Aorta (tissue), 5 donors: ENCODE measurements at regions not wholly inside any gene's neighbourhood (a gene's known extent, or its start where the extent isn't known, plus 50 kb on each side); places are given as distances from the start of the nearest gene placed in this dataset.

Source experiments
- ATAC-seq: fragments of 200-7000 bp; cut with Tn5 transposase; one replicate; pipeline ENCODE4 v1.9.1; 2022; ENCODE audit warnings: moderate library complexity; ENCODE audit not compliant: low FRiP score
- DNase-seq, 2 donors: peaks; one replicate each; pipeline ENCODE4 v3.0.0-alpha.2; 2020
- H3K27ac ChIP-seq, 2 donors: one replicate each; pipeline ENCODE4 v1.5.1; 2013; ENCODE audit warnings: low read length in 2 of 2, mild to moderate bottlenecking in 2 of 2, moderate library complexity in 2 of 2, control low read depth in 1 of 2, inconsistent platforms in 1 of 2, low read depth in 1 of 2
- H3K27me3 ChIP-seq, 2 donors: one replicate each; pipeline ENCODE4 v1.6.1; 2013; ENCODE audit warnings: control low read depth in 1 of 2, low read length in 1 of 2, mild to moderate bottlenecking in 1 of 2, moderate library complexity in 1 of 2; ENCODE audit not compliant: insufficient read depth in 2 of 2, control insufficient read depth in 1 of 2
- H3K36me3 ChIP-seq, 2 donors: one replicate each; pipeline ENCODE4 v1.6.1; 2013; ENCODE audit warnings: control low read depth in 1 of 2, low read length in 1 of 2, mild to moderate bottlenecking in 1 of 2; ENCODE audit not compliant: insufficient read depth in 2 of 2, control insufficient read depth in 1 of 2
- H3K4me1 ChIP-seq, 2 donors: one replicate each; pipeline ENCODE4 v1.6.1; 2013; ENCODE audit warnings: low read length in 2 of 2, control low read depth in 1 of 2, mild to moderate bottlenecking in 1 of 2, moderate library complexity in 1 of 2; ENCODE audit not compliant: insufficient read depth in 2 of 2, control insufficient read depth in 1 of 2
- H3K4me3 ChIP-seq, 2 donors: one replicate each; pipeline ENCODE4 v1.5.1; 2013; ENCODE audit warnings: low read length in 2 of 2, control low read depth in 1 of 2, mild to moderate bottlenecking in 1 of 2
- H3K9me3 ChIP-seq: one replicate; pipeline ENCODE4 v1.6.1; 2013; ENCODE audit warnings: mild to moderate bottlenecking, low read length; ENCODE audit not compliant: control insufficient read depth
- WGBS, 2 donors: extraction: QIAGEN DNeasy Blood & Tissue Kit; methylation state at CpG; one replicate each; pipeline ENCODE4 v1.1.7; 2013; 5-methylcytosine and 5-hydroxymethylcytosine counted together
- intact Hi-C, 2 donors: fragments of 100-400 bp; cut with DNase I; formaldehyde crosslinking; loops; one replicate each; pipeline versions ENCODE4 v1.14.2 to v1.15.0; 2022
- donor health status: healthy with polysubstance abuse.
- donor health status: Bipolar disorder and iron deficiency.
- donor health status: DM: no; HTN: no; CAD: no.
- donor health status: DM: no; HTN: no; CAD: no.
- donor health status: DM: yes; HTN: yes; CAD: no.

DNA sequence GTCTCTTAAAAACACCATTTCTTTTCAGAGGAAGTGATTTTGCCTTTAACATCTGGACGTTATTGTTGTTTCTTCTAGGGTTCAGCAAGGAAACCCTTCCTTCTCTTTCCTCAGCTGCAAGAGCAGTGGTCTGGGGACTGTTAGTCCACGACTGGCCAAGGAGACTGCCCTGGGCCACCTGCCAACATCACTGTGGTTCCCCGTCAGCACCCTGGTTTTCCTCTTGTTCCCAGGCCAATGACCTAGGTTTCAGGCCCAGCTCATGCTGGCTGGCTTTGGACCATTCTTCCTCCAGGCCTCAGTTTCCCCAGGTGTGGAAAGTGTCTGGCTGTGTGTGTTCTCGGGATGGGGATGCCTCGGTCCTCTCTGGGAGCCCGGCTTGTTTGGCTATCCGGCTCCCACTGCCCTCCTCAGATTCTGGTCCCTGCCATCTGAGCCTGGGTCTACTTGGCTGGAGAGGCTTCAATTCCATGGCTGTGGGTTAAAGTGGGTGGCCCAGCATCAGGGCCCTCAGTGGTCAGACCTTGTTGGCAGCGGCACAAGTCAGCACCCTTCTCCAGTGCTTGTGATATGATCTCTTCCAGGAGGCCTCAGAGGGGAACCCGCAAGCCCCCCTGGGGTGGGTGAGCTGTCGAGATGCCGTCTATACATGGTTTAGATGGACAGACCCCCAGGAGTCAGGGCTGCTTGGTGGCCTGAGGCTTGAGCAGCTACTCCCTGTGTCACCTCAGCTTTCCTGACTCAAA, 234.3 kb upstream of the HS6ST1 start:
- H3K4me3 ChIP-seq = no peak overlapping the region
- H3K36me3 ChIP-seq = no peaks in the 10 kb centered on the region
- 74% methylated on average over 11 of the region's 11 CpGs for WGBS, 2 donors
- H3K27me3 ChIP-seq = no peaks in the 10 kb centered on the region
- H3K27ac ChIP-seq = no peak overlapping the region
- H3K9me3 ChIP-seq = no peaks in the 10 kb centered on the region
- no peak for DNase-seq
- H3K4me1 ChIP-seq = no peaks in the 10 kb centered on the region
- ATAC-seq = no peak
- intact Hi-C loops = no loop called here

DNA sequence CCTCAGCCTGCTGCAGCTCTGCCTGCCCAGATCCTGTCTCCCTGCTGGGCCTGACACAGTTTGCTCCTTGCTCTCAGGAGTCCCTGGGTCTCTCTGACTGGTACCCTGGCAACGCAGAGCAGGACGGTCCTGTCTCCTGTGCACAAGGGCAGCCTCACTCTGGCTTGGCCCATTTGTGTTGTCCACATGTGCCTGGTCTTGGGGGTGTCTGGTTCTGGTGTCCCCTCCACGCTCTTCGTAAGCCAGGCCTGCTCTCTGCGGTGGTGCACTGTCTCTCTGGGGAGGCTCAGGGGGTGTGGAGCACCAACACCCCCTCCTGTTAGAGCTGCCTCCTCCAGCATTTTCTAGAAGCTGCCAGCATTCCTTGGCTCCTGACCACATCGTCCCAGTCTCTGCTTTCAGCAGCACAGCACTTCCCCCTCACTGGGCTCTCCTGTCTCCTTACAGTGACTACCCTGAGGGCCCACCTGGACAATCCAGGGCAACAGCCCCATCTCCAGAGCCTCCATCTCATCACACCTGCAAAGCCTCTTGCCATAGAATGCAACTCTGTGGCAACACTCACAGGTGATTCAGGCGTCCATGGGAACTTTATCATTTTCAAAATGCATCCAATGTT, 235.6 kb upstream of the HS6ST1 start:
- no peaks in the 10 kb centered on the region for H3K27me3 ChIP-seq
- ATAC-seq (no peak), DNase-seq (no peak)
- no peaks in the 10 kb centered on the region for H3K9me3 ChIP-seq
- WGBS, 2 donors = 90 to 96% methylated on average over 7 of the region's 7 CpGs
- no peak overlapping the region for H3K27ac ChIP-seq
- no peak overlapping the region for H3K4me3 ChIP-seq
- H3K36me3 ChIP-seq = no peaks in the 10 kb centered on the region
- intact Hi-C loops = no loop called here
- H3K4me1 ChIP-seq = no peaks in the 10 kb centered on the region

GRCh38 chr2:128555433-128555832, 236.8 kb upstream of the HS6ST1 start:
- H3K4me3 ChIP-seq = no peak overlapping the region
- no peaks in the 10 kb centered on the region for H3K4me1 ChIP-seq
- no peak overlapping the region for H3K27ac ChIP-seq
- ATAC-seq (no peak), DNase-seq (no peak)
- WGBS, 2 donors = 96 to 100% methylated on average over 1 of the region's 1 CpG
- no peaks in the 10 kb centered on the region for H3K36me3 ChIP-seq
- no peaks in the 10 kb centered on the region for H3K9me3 ChIP-seq
- intact Hi-C loops = no loop called here
- H3K27me3 ChIP-seq = no peaks in the 10 kb centered on the region

GRCh38 chr2:128556089-128556488, 237.4 kb upstream of the HS6ST1 start:
- ATAC-seq (no peak), DNase-seq (no peak)
- 96 to 100% methylated on average over 3 of the region's 3 CpGs for WGBS, 2 donors
- H3K27ac ChIP-seq = no peak overlapping the region
- intact Hi-C loops = no loop called here
- H3K4me1 ChIP-seq = no peaks in the 10 kb centered on the region
- no peak overlapping the region for H3K4me3 ChIP-seq
- no peaks in the 10 kb centered on the region for H3K36me3 ChIP-seq
- H3K27me3 ChIP-seq = no peaks in the 10 kb centered on the region
- no peaks in the 10 kb centered on the region for H3K9me3 ChIP-seq

GRCh38 chr2:128556633-128557032, 238.0 kb upstream of the HS6ST1 start:
- intact Hi-C loops = no loop called here
- Histone ChIP-seq H3K36me3 (no peaks in the 10 kb centered on the region), H3K4me1 (no peaks in the 10 kb centered on the region), H3K27me3 (no peaks in the 10 kb centered on the region), H3K9me3 (no peaks in the 10 kb centered on the region), H3K4me3 (no peak overlapping the region), H3K27ac (no peak overlapping the region)
- ATAC-seq (no peak), DNase-seq (no peak)
- 94 to 97% methylated on average over 4 of the region's 4 CpGs for WGBS, 2 donors

GRCh38 chr2:128557069-128557468, 238.4 kb upstream of the HS6ST1 start:
- H3K27ac ChIP-seq = no peak overlapping the region
- H3K4me3 ChIP-seq = no peak overlapping the region
- DNase-seq (no peak), ATAC-seq (no peak)
- no peaks in the 10 kb centered on the region for H3K27me3 ChIP-seq
- H3K4me1 ChIP-seq = no peaks in the 10 kb centered on the region
- intact Hi-C loops = no loop called here
- H3K9me3 ChIP-seq = no peaks in the 10 kb centered on the region
- no peaks in the 10 kb centered on the region for H3K36me3 ChIP-seq
- 88 to 96% methylated on average over 6 of the region's 6 CpGs for WGBS, 2 donors

DNA sequence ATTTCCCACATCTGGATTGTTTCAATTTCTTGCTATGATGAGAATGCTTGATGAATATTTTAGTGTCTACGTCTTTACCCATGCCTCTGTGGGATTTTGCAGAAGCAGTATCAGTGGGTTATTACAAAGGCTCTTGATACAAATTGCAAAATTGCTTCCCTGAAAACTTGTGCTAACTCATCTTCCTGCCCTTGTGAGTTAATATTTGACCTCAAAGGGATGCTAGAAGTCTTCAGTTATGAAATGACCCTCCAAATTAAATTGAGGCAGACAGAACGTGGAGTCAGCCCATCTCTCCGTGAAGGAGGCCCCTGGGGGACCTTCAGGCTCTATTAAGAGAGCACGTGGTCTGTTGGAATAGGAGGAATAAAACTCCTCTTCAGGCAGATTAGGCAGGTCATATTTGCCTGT, 239.2 kb upstream of the HS6ST1 start:
- WGBS, 2 donors = 82 to 83% methylated on average over 4 of the region's 4 CpGs
- H3K36me3 ChIP-seq = no peaks in the 10 kb centered on the region
- H3K27ac ChIP-seq = no peak overlapping the region
- no peaks in the 10 kb centered on the region for H3K27me3 ChIP-seq
- no peak overlapping the region for H3K4me3 ChIP-seq
- no peaks in the 10 kb centered on the region for H3K4me1 ChIP-seq
- intact Hi-C loops = no loop called here
- ATAC-seq (no peak), DNase-seq (no peak)
- no peaks in the 10 kb centered on the region for H3K9me3 ChIP-seq

- intact Hi-C loops = no loop called here
- 87 to 89% methylated on average over 3 of the region's 3 CpGs for WGBS, 2 donors
- DNase-seq = no peak
- no peaks in the 10 kb centered on the region for H3K36me3 ChIP-seq
- H3K4me1 ChIP-seq = no peaks in the 10 kb centered on the region
- ATAC-seq = no peak
- no peak overlapping the region for H3K27ac ChIP-seq
- H3K27me3 ChIP-seq = no peaks in the 10 kb centered on the region
- no peak overlapping the region for H3K4me3 ChIP-seq
- no peaks in the 10 kb centered on the region for H3K9me3 ChIP-seq
These were observed 239.8 kb upstream of the HS6ST1 start for GRCh38 chr2:128558441-128558840.

DNA sequence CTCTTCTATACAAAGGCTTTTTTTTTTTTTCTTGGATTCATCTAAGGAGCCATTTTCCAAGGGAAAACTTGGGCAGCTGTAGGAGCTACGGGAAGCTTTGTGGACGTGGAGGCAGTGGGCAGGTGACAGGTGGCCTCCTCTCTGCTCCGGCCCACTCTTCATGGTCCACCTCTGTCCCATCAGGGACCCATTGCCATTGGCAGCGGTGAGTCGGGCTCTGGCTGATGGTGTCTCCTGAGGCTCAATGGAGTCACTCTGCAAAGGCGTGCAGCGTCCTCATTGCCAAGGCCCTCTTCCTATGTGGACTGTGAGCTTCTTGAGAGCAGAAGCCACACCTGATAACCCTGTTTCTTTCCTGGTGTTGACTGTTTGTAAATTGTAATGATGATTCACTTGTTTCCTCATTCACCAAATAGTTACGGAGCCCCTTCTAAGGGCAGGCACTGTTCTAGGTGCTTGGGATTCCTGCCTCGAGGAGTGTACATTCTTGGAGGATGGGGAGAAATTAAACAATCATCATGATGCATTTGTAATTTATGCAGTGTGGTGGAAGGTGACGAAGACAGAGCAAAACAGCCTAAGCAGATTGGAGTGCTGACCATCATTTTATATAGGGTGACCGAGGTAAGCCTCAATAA, 240.3 kb upstream of the HS6ST1 start:
- WGBS, 2 donors = 96 to 98% methylated on average over 11 of the region's 11 CpGs
- Histone ChIP-seq H3K4me3 (no peak overlapping the region), H3K36me3 (no peaks in the 10 kb centered on the region), H3K27me3 (no peaks in the 10 kb centered on the region), H3K4me1 (no peaks in the 10 kb centered on the region), H3K9me3 (no peaks in the 10 kb centered on the region), H3K27ac (no peak overlapping the region)
- intact Hi-C loops = no loop called here
- ATAC-seq = no peak
- DNase-seq = no peak
